PFSK-1 (cell line): ENCODE measurements at regions not wholly inside any gene's neighbourhood (a gene's known extent, or its start where the extent isn't known, plus 50 kb on each side); places are given as distances from the start of the nearest gene placed in this dataset.

Source experiments
- FOXP2 ChIP-seq: optimal IDR thresholded peaks from 2 replicates; pipeline ENCODE3; 2011; ENCODE audit warnings: borderline replicate concordance, control low read depth, inconsistent platforms; ENCODE audit not compliant: insufficient read depth; ENCODE audit errors: extremely low read length, extremely low read depth
- POLR2AphosphoS5 ChIP-seq: IDR thresholded peaks from 2 replicates; pipeline ENCODE4 v1.6.1; 2012; ENCODE audit warnings: low read depth, mild to moderate bottlenecking, control low read depth, low read length, moderate library complexity
- REST ChIP-seq, 2 experiments: IDR thresholded peaks; 2 replicates each; pipeline versions ENCODE4 v1.6.1 to v1.8.0; 2011 to 2012; ENCODE audit warnings: low read depth in 2 of 2, low read length in 2 of 2, control low read depth in 1 of 2, inconsistent platforms in 1 of 2, mild to moderate bottlenecking in 1 of 2, moderate library complexity in 1 of 2; ENCODE audit not compliant: insufficient read depth in 1 of 2
- SIN3A ChIP-seq: IDR thresholded peaks from 2 replicates; pipeline ENCODE4 v1.6.1; 2012; ENCODE audit warnings: mild to moderate bottlenecking, low read length, moderate library complexity, borderline replicate concordance; ENCODE audit not compliant: insufficient read depth
- TAF1 ChIP-seq: IDR thresholded peaks from 2 replicates; pipeline ENCODE4 v1.6.1; 2012; ENCODE audit warnings: low read length, control low read depth, borderline replicate concordance; ENCODE audit not compliant: insufficient read depth

- TF ChIP-seq REST (IDR thresholded peaks at IDR 0.05; ENCODE audit: insufficient read depth in 1 of 2, low read depth in 2 of 2, low read length in 2 of 2) = no peak
Observed at GRCh38 chr7:118352867-118353453, 128.5 kb downstream of the ANKRD7 start.

- TF ChIP-seq FOXP2 (no peak), POLR2AphosphoS5 (no peak), SIN3A (no peak), TAF1 (no peak), REST (IDR thresholded peaks at IDR 0.05; ENCODE audit: insufficient read depth in 1 of 2, low read depth in 2 of 2, low read length in 2 of 2) (no peak)
Observed at GRCh38 chr7:118366363-118366762, 141.9 kb downstream of the ANKRD7 start.

- TF ChIP-seq TAF1 (no peak), POLR2AphosphoS5 (no peak), REST (IDR thresholded peaks at IDR 0.05; ENCODE audit: insufficient read depth in 1 of 2, low read depth in 2 of 2, low read length in 2 of 2) (no peak), SIN3A (no peak), FOXP2 (no peak)
Observed at GRCh38 chr7:118368958-118369357, 144.5 kb downstream of the ANKRD7 start.

GRCh38 chr7:118369987-118370386, 145.5 kb downstream of the ANKRD7 start:
- TF ChIP-seq TAF1 = no peak
- no peak for TF ChIP-seq REST (IDR thresholded peaks at IDR 0.05; ENCODE audit: insufficient read depth in 1 of 2, low read depth in 2 of 2, low read length in 2 of 2)
- no peak for TF ChIP-seq FOXP2
- no peak for TF ChIP-seq SIN3A

GRCh38 chr7:118372530-118372929, 148.0 kb downstream of the ANKRD7 start:
- TF ChIP-seq REST (IDR thresholded peaks at IDR 0.05; ENCODE audit: insufficient read depth in 1 of 2, low read depth in 2 of 2, low read length in 2 of 2) = no peak
- TF ChIP-seq TAF1 = no peak
- TF ChIP-seq SIN3A = no peak
- TF ChIP-seq POLR2AphosphoS5 = no peak
- no peak for TF ChIP-seq FOXP2
